HAP-1 (cell line): ENCODE measurements at regions not wholly inside any gene's neighbourhood (a gene's known extent, or its start where the extent isn't known, plus 50 kb on each side); places are given as distances from the start of the nearest gene placed in this dataset.

Source experiments
- DNase-seq, 2 experiments: peaks; one replicate each; pipeline ENCODE4 v3.0.0-alpha.2; 2016 to 2020; ENCODE audit warnings: low spot score in 2 of 2
- H3K27me3 ChIP-seq: fragments of 250-450 bp; sonication (Bioruptor Pico); 2 replicates; pipeline ENCODE4 v1.5.1; 2020; ENCODE audit warnings: low read depth, mild to moderate bottlenecking, moderate library complexity
- H3K36me3 ChIP-seq: fragments of 250-450 bp; sonication (Bioruptor Pico); replicated peaks from 2 replicates; pipeline ENCODE4 v1.5.1; 2020; ENCODE audit warnings: mild to moderate bottlenecking
- H3K4me1 ChIP-seq: fragments of 250-450 bp; sonication (Bioruptor Pico); 2 replicates; pipeline ENCODE4 v1.5.1; 2020; ENCODE audit warnings: mild to moderate bottlenecking
- H3K4me3 ChIP-seq: fragments of 250-450 bp; sonication (Bioruptor Pico); 2 replicates; pipeline ENCODE4 v1.5.1; 2020; ENCODE audit warnings: mild to moderate bottlenecking, moderate library complexity
- H3K9me3 ChIP-seq: fragments of 250-450 bp; sonication (Bioruptor Pico); 2 replicates; pipeline ENCODE4 v1.5.1; 2020; ENCODE audit warnings: mild to moderate bottlenecking, moderate library complexity
- in situ Hi-C: fragments of 300-500 bp; cut with MboI; formaldehyde crosslinking; loops from 3 replicates; pipeline ENCODE4 v1.14.3; 2020; ENCODE audit warnings: low sequenced_read_pairs, inconsistent platforms, mixed read lengths

GRCh38 chr1:166221316-166221715 is 54.5 kb upstream of the FAM78B start:
- DNase-seq: no peak
- H3K9me3 ChIP-seq: no peaks in the 10 kb centered on the region
- in situ Hi-C loops: no loop called here
- H3K4me3 ChIP-seq: no peak overlapping the region
- no peaks in the 10 kb centered on the region for H3K4me1 ChIP-seq
- H3K27me3 ChIP-seq: no peaks in the 10 kb centered on the region
- H3K36me3 ChIP-seq: no peaks in the 10 kb centered on the region

- Histone ChIP-seq H3K9me3 (no peaks in the 10 kb centered on the region), H3K4me1 (no peaks in the 10 kb centered on the region), H3K4me3 (no peak overlapping the region), H3K36me3 (no peaks in the 10 kb centered on the region), H3K27me3 (no peaks in the 10 kb centered on the region)
- in situ Hi-C loops: no loop called here
- DNase-seq: no peak
Measured at GRCh38 chr1:166233750-166234366, 67.1 kb upstream of the FAM78B start.

- in situ Hi-C loops: no loop called here
- no peaks in the 10 kb centered on the region for H3K36me3 ChIP-seq
- no peak for DNase-seq
- H3K4me1 ChIP-seq: no peaks in the 10 kb centered on the region
- no peaks in the 10 kb centered on the region for H3K9me3 ChIP-seq
- H3K27me3 ChIP-seq: no peaks in the 10 kb centered on the region
- H3K4me3 ChIP-seq: no peak overlapping the region
Measured at GRCh38 chr1:166235728-166236127, 68.9 kb upstream of the FAM78B start.

GRCh38 chr1:166237675-166238074 is 70.9 kb upstream of the FAM78B start:
- Histone ChIP-seq H3K9me3 (no peaks in the 10 kb centered on the region), H3K4me1 (no peaks in the 10 kb centered on the region), H3K27me3 (no peaks in the 10 kb centered on the region), H3K36me3 (no peaks in the 10 kb centered on the region), H3K4me3 (no peak overlapping the region)
- no peak for DNase-seq
- in situ Hi-C loops: no loop called here

- in situ Hi-C loops: no loop called here
- Histone ChIP-seq H3K4me3 (no peak overlapping the region), H3K27me3 (no peaks in the 10 kb centered on the region), H3K9me3 (no peaks in the 10 kb centered on the region), H3K36me3 (no peaks in the 10 kb centered on the region), H3K4me1 (no peaks in the 10 kb centered on the region)
- DNase-seq: no peak
Measured at GRCh38 chr1:166253076-166253779, 86.4 kb upstream of the FAM78B start.

- Histone ChIP-seq H3K4me3 (no peak overlapping the region), H3K4me1 (no peaks in the 10 kb centered on the region), H3K27me3 (no peaks in the 10 kb centered on the region), H3K9me3 (no peaks in the 10 kb centered on the region), H3K36me3 (no peaks in the 10 kb centered on the region)
- in situ Hi-C loops: no loop called here
- no peak for DNase-seq
Measured at GRCh38 chr1:166258017-166258416, 91.2 kb upstream of the FAM78B start.

GRCh38 chr1:166261511-166261910 is 94.7 kb upstream of the FAM78B start:
- Histone ChIP-seq H3K4me3 (no peak overlapping the region), H3K9me3 (no peaks in the 10 kb centered on the region), H3K4me1 (no peaks in the 10 kb centered on the region), H3K27me3 (no peaks in the 10 kb centered on the region), H3K36me3 (no peaks in the 10 kb centered on the region)
- in situ Hi-C loops: no loop called here
- no peak for DNase-seq

- Histone ChIP-seq H3K9me3 (no peaks in the 10 kb centered on the region), H3K36me3 (no peaks in the 10 kb centered on the region), H3K27me3 (no peaks in the 10 kb centered on the region), H3K4me1 (no peaks in the 10 kb centered on the region), H3K4me3 (no peak overlapping the region)
- in situ Hi-C loops: no loop called here
- DNase-seq: no peak
Measured at GRCh38 chr1:166270476-166271150, 103.8 kb upstream of the FAM78B start.

GRCh38 chr1:166271151-166271538 is 104.3 kb upstream of the FAM78B start:
- no peak for DNase-seq
- Histone ChIP-seq H3K27me3 (no peaks in the 10 kb centered on the region), H3K4me1 (no peaks in the 10 kb centered on the region), H3K9me3 (no peaks in the 10 kb centered on the region), H3K4me3 (no peak overlapping the region), H3K36me3 (no peaks in the 10 kb centered on the region)
- in situ Hi-C loops: no loop called here

- no peak for DNase-seq
- no peaks in the 10 kb centered on the region for H3K9me3 ChIP-seq
- H3K36me3 ChIP-seq: no peaks in the 10 kb centered on the region
- no peaks in the 10 kb centered on the region for H3K27me3 ChIP-seq
- no peaks in the 10 kb centered on the region for H3K4me1 ChIP-seq
- in situ Hi-C loops: no loop called here
- no peak overlapping the region for H3K4me3 ChIP-seq
Measured at GRCh38 chr1:166272155-166272554, 105.4 kb upstream of the FAM78B start.

GRCh38 chr1:166272851-166273250 is 106.0 kb upstream of the FAM78B start:
- Histone ChIP-seq H3K36me3 (no peaks in the 10 kb centered on the region), H3K4me1 (no peaks in the 10 kb centered on the region), H3K27me3 (no peaks in the 10 kb centered on the region), H3K9me3 (no peaks in the 10 kb centered on the region), H3K4me3 (no peak overlapping the region)
- DNase-seq: no peak
- in situ Hi-C loops: no loop called here

- no peaks in the 10 kb centered on the region for H3K4me1 ChIP-seq
- H3K27me3 ChIP-seq: no peaks in the 10 kb centered on the region
- in situ Hi-C loops: no loop called here
- no peaks in the 10 kb centered on the region for H3K36me3 ChIP-seq
- DNase-seq: no peak
- no peaks in the 10 kb centered on the region for H3K9me3 ChIP-seq
- H3K4me3 ChIP-seq: no peak overlapping the region
Measured at GRCh38 chr1:166273618-166274017, 106.8 kb upstream of the FAM78B start.

- Histone ChIP-seq H3K9me3 (no peaks in the 10 kb centered on the region), H3K4me3 (no peak overlapping the region), H3K36me3 (no peaks in the 10 kb centered on the region), H3K4me1 (no peaks in the 10 kb centered on the region), H3K27me3 (no peaks in the 10 kb centered on the region)
- in situ Hi-C loops: no loop called here
- no peak for DNase-seq
Measured at GRCh38 chr1:166282391-166283137, 115.8 kb upstream of the FAM78B start.

GRCh38 chr1:166283190-166283589 is 116.4 kb upstream of the FAM78B start:
- Histone ChIP-seq H3K4me3 (no peak overlapping the region), H3K9me3 (no peaks in the 10 kb centered on the region), H3K4me1 (no peaks in the 10 kb centered on the region), H3K36me3 (no peaks in the 10 kb centered on the region), H3K27me3 (no peaks in the 10 kb centered on the region)
- no peak for DNase-seq
- in situ Hi-C loops: no loop called here
